SK-N-MC (cell line): ENCODE measurements at regions not wholly inside any gene's neighbourhood (a gene's known extent, or its start where the extent isn't known, plus 50 kb on each side); places are given as distances from the start of the nearest gene placed in this dataset.

Experiments used
- EZH2 ChIP-seq: fragments of 200-600 bp; sonication (generic); IDR thresholded peaks from one replicate; pipeline ENCODE4 v1.6.1; 2017; ENCODE audit warnings: antibody characterized with exemption
- POLR2AphosphoS5 ChIP-seq: IDR thresholded peaks from 2 replicates; pipeline ENCODE4 v1.6.1; 2012; ENCODE audit warnings: mild to moderate bottlenecking, low read depth, low read length, borderline replicate concordance

GRCh38 chr14:35213143-35213788 lies 78.9 kb upstream of the PSMA6 start:
- no peak for TF ChIP-seq EZH2
- TF ChIP-seq POLR2AphosphoS5 = no peak
